ENCODE measurements at regions not wholly inside any gene's neighbourhood (a gene's known extent, or its start where the extent isn't known, plus 50 kb on each side); places are given as distances from the start of the nearest gene placed in this dataset.

DNA sequence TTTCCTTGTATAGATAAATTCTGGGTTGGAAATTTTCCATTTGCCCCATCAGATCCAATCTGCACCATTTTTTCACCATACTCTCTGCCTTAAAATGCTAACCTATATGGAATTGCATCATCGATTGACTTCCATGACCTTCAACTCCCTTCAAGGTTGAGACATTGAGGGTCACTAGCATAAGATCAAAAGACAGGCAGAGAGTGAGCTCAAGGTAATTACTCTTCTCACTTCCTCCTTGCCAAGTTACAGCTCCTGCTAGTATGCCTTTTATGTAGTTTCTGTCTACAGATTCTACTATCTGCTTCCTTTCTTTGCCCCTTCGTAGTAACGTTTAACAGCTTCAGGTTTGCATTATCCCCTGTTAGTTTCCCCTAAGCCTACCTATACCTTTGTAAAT lies 1127.7 kb upstream of the LRRTM3 start:
- 77 to 86% (median 84%) methylated on average over 3 of the region's 3 CpGs for WGBS, 3 donors
- H3K27ac ChIP-seq (ENCODE audit: low read depth, low read length) = no peak overlapping the region

DNA sequence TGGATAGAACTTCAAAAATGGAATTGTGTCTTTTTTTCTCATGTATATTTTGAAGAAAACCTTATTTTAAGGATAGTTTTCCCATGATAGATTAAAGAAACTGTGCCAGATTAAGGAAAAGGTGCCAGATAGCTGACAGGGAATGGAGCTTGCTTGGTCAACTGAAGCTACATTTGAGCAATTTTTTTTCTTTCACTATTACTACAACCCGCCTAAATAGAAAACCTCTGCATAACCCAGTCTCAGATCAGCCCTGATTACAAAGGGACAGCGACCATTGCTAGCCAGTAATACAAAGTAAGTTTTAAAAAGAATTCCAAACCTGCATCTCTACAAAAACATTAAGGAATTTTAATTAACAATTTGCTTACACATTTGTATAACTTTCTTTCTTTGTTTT lies 1123.4 kb upstream of the LRRTM3 start:
- 74 to 99% (median 75%) methylated on average over 2 of the region's 2 CpGs for WGBS, 3 donors
- no peak overlapping the region for H3K27ac ChIP-seq (ENCODE audit: low read depth, low read length)

DNA sequence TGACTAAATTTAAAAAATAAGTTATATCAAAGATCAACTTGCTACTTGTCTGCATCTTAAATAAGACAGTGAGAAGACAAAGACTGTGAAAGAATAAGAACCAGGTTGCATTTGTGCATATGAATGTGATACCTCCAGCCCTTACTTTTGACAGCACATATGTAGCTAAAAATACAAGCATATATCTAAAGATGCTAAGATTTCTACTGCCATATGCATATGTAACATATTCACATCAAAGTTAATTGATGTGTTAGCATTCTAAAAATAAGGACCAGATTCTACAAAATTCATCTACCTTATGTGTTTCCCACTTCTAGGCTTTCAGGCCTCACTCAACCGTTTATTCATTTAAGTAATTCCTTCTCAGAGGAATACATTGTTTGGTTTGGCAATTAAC lies 1120.3 kb upstream of the LRRTM3 start:
- no peak overlapping the region for H3K27ac ChIP-seq (ENCODE audit: low read depth, low read length)
- 39 to 69% (median 55%) methylated on average over 1 of the region's 1 CpG for WGBS, 3 donors

DNA sequence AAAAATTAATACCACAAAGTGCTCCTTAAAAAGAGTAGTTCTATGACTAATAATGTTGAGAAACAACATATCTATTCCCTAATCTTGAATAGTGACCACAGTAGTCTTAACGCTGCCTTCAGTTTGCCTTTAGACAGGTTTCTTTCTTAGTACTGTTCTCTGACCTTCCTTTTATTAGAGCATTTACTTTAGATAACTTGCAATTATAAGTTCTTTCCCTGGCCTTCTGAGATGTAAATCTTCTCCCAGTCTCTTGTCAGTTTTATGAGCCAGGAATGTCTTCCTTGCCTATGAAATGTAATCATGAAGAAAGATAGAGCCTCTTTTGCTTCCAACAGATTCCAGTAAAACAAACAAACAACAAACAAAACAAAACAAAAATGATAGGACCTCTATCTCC lies 1119.8 kb upstream of the LRRTM3 start:
- WGBS, 3 donors = 36 to 87% (median 63%) methylated on average over 1 of the region's 1 CpG

DNA sequence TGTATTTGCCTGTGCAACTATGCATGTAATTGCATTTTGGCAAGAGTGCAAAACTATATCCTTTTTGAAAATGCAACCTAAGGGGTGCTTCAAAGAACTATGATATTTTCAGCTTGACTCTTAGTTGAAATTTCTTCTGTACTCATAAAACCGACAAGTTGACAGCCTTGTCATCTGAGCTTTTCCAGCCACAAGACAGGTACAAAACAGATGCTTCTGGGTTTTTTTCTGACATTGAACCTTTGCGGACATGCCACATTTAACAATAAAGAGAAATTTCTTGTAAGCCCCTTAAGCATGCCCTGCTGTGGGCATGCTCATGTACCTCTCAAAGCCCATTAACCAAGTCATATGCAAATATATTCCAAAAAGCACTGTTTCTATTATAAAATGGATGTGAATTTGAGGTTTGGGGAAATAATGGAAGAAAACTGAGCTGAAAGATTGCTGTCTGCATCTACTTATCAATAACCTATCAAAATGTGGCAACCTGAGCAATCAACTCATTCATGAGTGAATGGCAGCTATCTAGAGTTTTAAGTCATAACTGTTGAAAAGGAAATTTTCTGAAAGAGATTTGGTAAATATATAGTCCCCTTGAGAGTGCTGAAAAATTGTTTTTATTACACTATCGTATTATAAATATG lies 1117.0 kb upstream of the LRRTM3 start:
- no peak overlapping the region for H3K27ac ChIP-seq (ENCODE audit: low read depth, low read length)
- WGBS, 3 donors = 74 to 90% (median 80%) methylated on average over 3 of the region's 3 CpGs

More for the DNA sequence above, 1119.8 kb upstream of the LRRTM3 start:
- H3K27ac ChIP-seq (ENCODE audit: low read depth, low read length) = no peak overlapping the region

DNA sequence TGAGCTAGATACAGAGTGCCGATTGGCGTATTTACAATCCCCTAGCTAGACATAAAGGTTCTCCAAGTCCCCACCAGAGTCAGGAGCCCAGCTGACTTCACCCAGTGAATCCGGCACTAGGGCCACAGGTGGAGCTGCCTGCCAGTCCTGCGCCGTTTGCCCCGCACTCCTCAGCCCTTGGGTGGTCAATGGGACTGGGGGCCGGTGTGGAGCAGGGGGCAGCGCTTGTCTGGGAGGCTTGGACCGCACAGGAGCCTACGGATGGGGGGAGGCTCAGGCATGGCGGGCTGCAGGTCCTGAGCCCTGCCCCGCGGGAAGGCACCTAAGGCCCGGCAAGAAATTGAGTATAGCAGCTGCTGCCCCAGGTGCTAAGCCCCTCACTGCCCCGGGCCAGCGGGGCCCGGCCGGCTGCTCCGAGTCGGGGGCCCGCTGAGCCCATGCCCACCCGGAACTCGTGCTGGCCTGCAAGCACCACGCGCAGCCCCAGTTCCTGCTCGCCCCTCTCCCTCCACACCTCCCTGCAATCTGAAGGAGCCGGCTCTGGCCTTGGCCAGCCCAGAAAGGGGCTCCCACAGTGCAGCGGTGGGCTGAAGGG lies 1113.8 kb upstream of the LRRTM3 start:
- 92 to 96% (median 93%) methylated on average over 26 to 28 of the region's 28 CpGs for WGBS, 3 donors
- H3K27ac ChIP-seq (ENCODE audit: low read depth, low read length) = no peak overlapping the region

DNA sequence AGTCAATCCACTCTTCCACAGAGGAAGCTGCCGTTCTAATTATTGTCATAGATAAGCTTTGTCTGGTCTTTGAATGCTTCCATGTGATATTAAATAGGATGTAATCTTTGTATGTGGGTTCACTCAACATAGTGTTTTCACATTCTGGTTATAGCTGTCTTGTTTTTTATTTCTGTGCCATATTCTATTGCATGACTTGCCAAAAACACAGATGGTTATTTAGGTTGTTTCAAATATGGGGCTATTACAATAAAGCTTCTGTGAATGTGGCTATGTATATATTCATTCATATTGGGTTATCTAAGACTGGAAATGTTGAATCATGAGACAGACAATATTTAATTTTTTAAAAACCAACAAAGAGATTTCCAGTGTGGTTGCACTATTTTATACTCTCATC lies 1109.3 kb upstream of the LRRTM3 start:
- WGBS, 3 donors = 47 to 70% (median 47%) methylated on average over 1 of the region's 1 CpG
- no peak overlapping the region for H3K27ac ChIP-seq (ENCODE audit: low read depth, low read length)

DNA sequence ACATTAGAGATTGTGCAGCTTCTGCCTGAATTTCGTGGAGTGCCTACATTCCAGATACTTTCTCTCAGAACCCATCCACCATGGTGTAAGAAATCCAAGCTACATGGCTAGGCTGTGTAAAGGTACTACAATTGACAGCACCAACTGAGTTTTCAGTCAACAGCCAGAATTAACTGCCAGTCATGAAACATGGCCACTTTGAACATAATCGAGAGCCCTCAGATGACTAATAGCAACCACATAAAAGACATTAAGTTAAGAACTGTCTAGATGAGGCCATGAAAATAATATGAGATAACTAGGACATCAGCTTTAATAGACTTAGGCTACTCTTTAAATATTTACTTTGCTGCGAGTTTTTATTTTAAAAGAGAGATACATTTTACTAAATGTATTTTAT lies 1106.8 kb upstream of the LRRTM3 start:
- WGBS, 3 donors = 69 to 86% (median 74%) methylated on average over 3 of the region's 3 CpGs
- no peak overlapping the region for H3K27ac ChIP-seq (ENCODE audit: low read depth, low read length)

DNA sequence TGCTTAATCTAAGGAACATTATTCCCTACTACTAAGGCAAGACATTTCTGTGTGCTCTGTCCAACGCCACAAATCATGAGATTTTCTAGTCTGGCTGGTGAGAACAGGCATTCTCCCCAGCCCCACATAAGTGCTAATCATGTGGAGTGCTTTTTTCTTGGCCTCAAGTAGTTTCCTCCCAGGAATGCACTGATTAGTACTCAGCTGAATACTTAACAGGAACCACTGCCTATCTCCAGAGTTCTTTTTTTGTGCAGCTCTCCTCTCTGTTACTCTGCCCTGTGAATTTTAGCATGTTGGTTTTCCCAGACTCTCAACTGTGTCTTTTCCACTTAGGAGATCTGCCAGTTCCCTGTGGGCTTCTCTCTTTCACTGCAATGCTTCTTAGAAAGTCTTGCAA lies 1098.5 kb upstream of the LRRTM3 start:
- WGBS, 3 donors = 40 to 64% (median 50%) methylated on average over 1 of the region's 1 CpG

DNA sequence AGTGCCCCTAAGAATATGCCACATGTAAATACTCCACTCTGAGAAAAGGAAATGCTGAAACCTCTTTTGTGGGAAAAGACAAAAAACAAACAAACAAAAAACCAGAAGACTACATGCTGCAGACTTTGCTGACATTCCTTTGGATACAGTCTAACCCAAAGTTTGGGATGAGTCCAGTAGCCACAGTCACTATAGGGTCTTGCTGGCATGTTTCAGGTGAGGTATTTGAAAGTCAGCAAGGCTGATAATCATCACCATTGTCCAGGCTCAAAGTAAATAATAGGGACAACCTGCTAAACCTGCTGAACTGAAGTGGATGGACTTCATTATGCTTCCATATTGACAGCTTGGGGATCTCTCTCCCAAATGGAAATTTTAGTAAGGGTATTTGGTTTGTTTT lies 1087.0 kb upstream of the LRRTM3 start:
- H3K27ac ChIP-seq (ENCODE audit: low read depth, low read length) = no peak overlapping the region

More for the DNA sequence above, 1098.5 kb upstream of the LRRTM3 start:
- no peak overlapping the region for H3K27ac ChIP-seq (ENCODE audit: low read depth, low read length)

DNA sequence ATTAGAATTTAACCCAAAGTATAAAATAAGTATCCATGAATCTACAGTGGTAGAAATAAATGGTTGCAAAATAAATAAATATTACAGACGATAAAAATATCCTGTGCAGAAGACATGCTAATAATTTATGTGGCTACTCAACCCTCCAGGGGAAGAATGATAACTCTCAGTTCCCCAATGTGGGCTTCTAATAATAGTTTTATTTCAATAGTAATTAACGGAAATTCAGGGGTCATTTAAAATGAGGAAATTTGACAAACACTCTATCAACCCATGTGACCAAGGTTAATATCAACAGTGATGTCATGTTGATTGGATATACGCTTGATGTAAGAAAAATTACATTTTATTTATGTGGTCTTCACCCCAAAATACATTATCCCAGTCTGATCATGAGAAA lies 1082.6 kb upstream of the LRRTM3 start:
- 61 to 79% (median 66%) methylated on average over 3 of the region's 3 CpGs for WGBS, 3 donors
- H3K27ac ChIP-seq (ENCODE audit: low read depth, low read length) = no peak overlapping the region

DNA sequence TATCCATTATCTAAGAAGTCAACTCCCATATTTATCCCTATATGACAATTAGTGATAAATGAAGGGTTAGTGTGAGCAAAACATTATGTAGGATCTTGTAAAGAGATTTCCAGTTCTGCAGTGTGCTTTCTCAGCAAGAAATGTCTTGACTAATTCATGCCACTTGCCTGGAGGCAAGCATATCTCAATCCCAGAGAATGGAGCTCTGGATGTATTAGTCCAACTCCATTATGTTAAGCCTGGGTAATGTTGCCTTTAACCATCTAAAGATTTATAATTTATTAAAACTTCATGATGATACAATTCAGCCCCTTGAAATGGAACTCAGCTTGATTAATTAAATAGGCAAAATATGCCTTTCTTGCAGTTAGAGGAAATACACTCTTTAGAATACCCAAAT lies 1079.9 kb upstream of the LRRTM3 start:
- no peak overlapping the region for H3K27ac ChIP-seq (ENCODE audit: low read depth, low read length)

DNA sequence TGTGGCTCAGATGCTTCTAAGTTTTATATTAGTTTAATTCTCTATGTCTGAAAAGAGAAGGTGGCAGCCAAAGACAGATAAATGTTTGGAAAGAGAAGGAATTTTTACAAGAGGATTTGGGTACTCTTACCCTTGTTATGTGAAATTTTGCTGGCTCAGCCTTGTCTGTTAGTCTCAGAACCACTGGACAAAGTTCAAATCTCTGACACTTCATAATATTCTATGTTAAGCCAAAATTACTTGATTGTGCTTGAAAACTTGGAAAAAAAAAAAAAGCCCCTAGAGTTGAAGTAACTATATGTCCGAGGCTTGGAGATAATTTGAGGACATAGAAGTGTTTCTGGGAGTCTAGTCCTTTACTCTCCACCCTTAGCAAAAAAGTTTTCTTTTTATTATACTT lies 1079.3 kb upstream of the LRRTM3 start:
- 49 to 76% (median 53%) methylated on average over 1 of the region's 1 CpG for WGBS, 3 donors
- H3K27ac ChIP-seq (ENCODE audit: low read depth, low read length) = no peak overlapping the region

DNA sequence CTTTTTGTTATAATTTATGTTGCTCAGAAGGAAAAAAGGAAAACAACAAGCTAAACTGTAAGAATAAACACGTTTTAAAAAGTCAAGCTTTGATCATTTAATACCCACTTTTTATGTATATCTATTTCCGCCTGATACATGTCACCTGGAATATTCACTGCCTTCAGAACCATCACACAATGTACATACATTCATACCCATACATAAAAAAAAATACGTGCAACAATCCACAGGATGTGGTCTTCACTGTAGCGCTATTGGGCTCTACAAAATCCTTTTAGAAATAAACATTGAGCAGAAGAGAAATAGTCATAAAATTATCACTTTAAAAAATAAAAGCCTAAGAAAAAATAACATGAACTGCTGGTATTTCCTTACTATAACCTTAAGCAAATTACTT lies 1078.9 kb upstream of the LRRTM3 start:
- H3K27ac ChIP-seq (ENCODE audit: low read depth, low read length) = no peak overlapping the region
- 53 to 65% (median 56%) methylated on average over 4 of the region's 4 CpGs for WGBS, 3 donors

DNA sequence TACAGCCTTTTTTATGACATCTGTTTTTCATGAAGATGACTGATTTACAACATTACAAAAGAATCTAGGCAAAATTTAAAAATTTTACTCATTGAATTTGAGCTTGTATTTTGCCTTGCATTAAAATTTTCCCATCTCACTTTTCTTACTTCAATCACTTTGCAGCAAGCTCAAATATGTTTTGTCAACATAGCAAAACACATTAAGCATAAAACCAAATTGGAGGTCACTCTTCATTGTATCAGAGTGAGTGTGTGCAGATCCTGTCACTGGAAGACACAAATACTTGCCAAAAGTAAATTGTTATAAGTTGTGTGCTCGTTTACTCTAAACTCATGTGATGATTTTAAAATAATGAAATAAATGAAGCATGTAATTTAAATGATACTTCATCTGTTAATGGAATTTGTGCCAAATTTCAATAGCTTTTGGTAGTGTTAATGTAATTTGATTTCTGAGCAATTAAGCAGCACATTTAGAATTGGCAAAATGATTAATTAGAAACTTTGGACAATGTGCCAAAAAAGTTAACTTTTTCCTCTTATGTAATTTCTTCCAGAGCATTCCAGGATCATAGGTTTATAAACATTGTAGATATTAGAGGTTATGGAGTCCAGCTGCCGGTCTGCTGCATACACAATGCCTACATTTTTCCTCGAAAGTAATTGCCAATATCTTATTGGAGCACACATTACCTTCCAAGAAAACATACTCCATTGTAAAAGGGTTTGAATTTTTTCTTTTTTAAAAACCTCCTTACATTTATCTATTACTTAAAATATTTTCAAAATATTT lies 1078.2 kb upstream of the LRRTM3 start:
- no peak overlapping the region for H3K27ac ChIP-seq (ENCODE audit: low read depth, low read length)
- 44 to 66% (median 48%) methylated on average over 3 of the region's 3 CpGs for WGBS, 3 donors

DNA sequence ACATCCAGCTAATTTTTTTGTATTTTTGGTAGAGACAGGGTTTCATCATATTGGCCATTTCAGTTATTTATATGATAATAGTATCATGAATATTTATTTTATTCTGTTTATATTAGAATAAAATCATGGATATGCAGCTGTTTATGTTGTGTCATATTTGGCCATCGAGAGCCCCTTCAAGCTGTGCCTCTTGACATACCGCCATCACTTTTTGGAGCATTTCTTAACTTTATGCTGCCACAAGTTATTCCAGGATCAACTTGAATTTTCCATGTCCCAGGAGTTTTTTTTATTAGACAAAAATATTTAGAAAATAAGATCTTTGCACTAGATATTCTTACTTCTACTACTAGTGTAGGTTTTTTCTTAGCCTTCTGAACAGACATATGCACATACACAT lies 1067.0 kb upstream of the LRRTM3 start:
- WGBS, 3 donors = 84 to 93% (median 91%) methylated on average over 2 of the region's 2 CpGs
- no peak overlapping the region for H3K27ac ChIP-seq (ENCODE audit: low read depth, low read length)

DNA sequence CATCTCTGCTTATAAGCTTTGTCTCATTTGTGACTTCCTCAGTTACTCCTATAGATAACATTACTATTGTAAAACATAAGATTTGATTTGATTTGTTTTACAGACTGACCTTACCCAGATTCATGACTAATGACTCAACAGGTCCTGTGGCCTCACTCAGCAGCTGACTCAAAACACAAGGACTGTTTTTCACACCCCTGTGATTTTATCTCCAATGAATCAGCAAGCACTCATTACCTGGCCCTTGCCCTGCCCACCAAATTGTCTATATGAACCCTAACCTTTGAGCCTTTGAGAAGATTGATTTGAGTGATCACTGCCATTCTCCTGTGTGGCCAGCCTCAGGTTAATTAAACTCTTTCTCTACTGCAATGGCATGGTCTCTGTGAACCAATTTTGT lies 1064.6 kb upstream of the LRRTM3 start:
- H3K27ac ChIP-seq (ENCODE audit: low read depth, low read length) = no peak overlapping the region
